Retinal pigment epithelial cell (primary cell): ENCODE measurements at regions not wholly inside any gene's neighbourhood (a gene's known extent, or its start where the extent isn't known, plus 50 kb on each side); places are given as distances from the start of the nearest gene placed in this dataset.

Experiments used
- DNase-seq: peaks from one replicate; pipeline ENCODE4 v3.0.0-alpha.2; 2010; ENCODE audit warnings: low read depth
- H3K4me3 ChIP-seq: 2 replicates; pipeline ENCODE4 v1.5.1; 2011; ENCODE audit warnings: mild to moderate bottlenecking, low read length, control low read depth, moderate library complexity
- CTCF ChIP-seq: conservative IDR thresholded peaks from 2 replicates; pipeline ENCODE4 v1.5.1; 2011; ENCODE audit warnings: low read depth, low read length, control low read depth, inconsistent platforms

- DNase-seq: no peak
- no peak for TF ChIP-seq CTCF
Observed at GRCh38 chr11:15665368-15665871, 550.7 kb downstream of the INSC start.

GRCh38 chr11:15667127-15667725 is 552.5 kb downstream of the INSC start:
- DNase-seq: no peak
- no peak overlapping the region for H3K4me3 ChIP-seq
- no peak for TF ChIP-seq CTCF

More at GRCh38 chr11:15665368-15665871, 550.7 kb downstream of the INSC start:
- H3K4me3 ChIP-seq: no peak overlapping the region

GRCh38 chr11:15668718-15669117 is 554.0 kb downstream of the INSC start:
- no peak for DNase-seq
- H3K4me3 ChIP-seq: no peak overlapping the region
- no peak for TF ChIP-seq CTCF

GRCh38 chr11:15670520-15671070 is 555.9 kb downstream of the INSC start:
- no peak for DNase-seq
- no peak overlapping the region for H3K4me3 ChIP-seq
- TF ChIP-seq CTCF: no peak

- no peak overlapping the region for H3K4me3 ChIP-seq
- DNase-seq: no peak
- TF ChIP-seq CTCF: no peak
Observed at GRCh38 chr11:15671216-15671615, 556.5 kb downstream of the INSC start.

GRCh38 chr11:15672825-15673224 is 558.1 kb downstream of the INSC start:
- TF ChIP-seq CTCF: no peak
- DNase-seq: no peak
- no peak overlapping the region for H3K4me3 ChIP-seq

GRCh38 chr11:15673408-15673831 is 558.7 kb downstream of the INSC start:
- TF ChIP-seq CTCF: no peak
- DNase-seq: no peak
- H3K4me3 ChIP-seq: no peak overlapping the region
